MCF 10A (cell line): ENCODE measurements at regions not wholly inside any gene's neighbourhood (a gene's known extent, or its start where the extent isn't known, plus 50 kb on each side); places are given as distances from the start of the nearest gene placed in this dataset.

Experiments
- BruUV-seq: library from RNA; stranded (reverse); fragments of 400-500 nt; replicated peaks from 2 replicates; lab custom pipeline; 2021; lab: Mats Ljungman, UMichigan
- CTCF ChIA-PET: fragments of 300-600 bp; sonication (Branson Sonifier 250); formaldehyde crosslinking; extraction: SDS; loops from one replicate; lab custom pipeline; 2021; ENCODE audit warnings: antibody characterized with exemption, inconsistent platforms; lab: Yijun Ruan, JAX
- POLR2A ChIA-PET: fragments of 300-600, 350-650 bp; sonication (Branson Sonifier 250); formaldehyde crosslinking; extraction: SDS; loops from one replicate; lab custom pipeline; 2020; ENCODE audit warnings: antibody characterized with exemption, inconsistent platforms; lab: Yijun Ruan, JAX
- DNase-seq: peaks from one replicate; pipeline ENCODE4 v3.0.0-alpha.2; 2018; ENCODE audit not compliant: unreplicated experiment
- H3K27ac Mint-ChIP-seq: one replicate; pipeline ENCODE4 v1.8.0; 2022; ENCODE audit warnings: mild to moderate bottlenecking, low read depth, mixed read lengths; ENCODE audit not compliant: unreplicated experiment
- H3K27me3 Mint-ChIP-seq: one replicate; pipeline ENCODE4 v1.8.0; 2022; ENCODE audit warnings: mixed read lengths; ENCODE audit not compliant: insufficient read depth, unreplicated experiment
- H3K36me3 Mint-ChIP-seq: one replicate; pipeline ENCODE4 v1.8.0; 2022; ENCODE audit warnings: mild to moderate bottlenecking, moderate library complexity, mixed read lengths; ENCODE audit not compliant: insufficient read depth, unreplicated experiment
- H3K4me1 Mint-ChIP-seq: one replicate; pipeline ENCODE4 v1.8.0; 2022; ENCODE audit warnings: mixed read lengths; ENCODE audit not compliant: insufficient read depth, unreplicated experiment
- H3K4me3 Mint-ChIP-seq: one replicate; pipeline ENCODE4 v1.8.0; 2022; ENCODE audit warnings: mild to moderate bottlenecking, moderate library complexity, mixed read lengths; ENCODE audit not compliant: unreplicated experiment
- H3K9me3 Mint-ChIP-seq: one replicate; pipeline ENCODE4 v1.8.0; 2022; ENCODE audit warnings: mixed read lengths; ENCODE audit not compliant: unreplicated experiment
- intact Hi-C: fragments of 100-400 bp; cut with micrococcal nuclease; formaldehyde crosslinking; loops from 2 replicates; pipeline ENCODE4 v1.14.1; 2022
- TF ChIP-seq, protein P1 (sequence below): fragments of 200-600 bp; IDR thresholded peaks from one replicate; pipeline ENCODE4 v1.8.0; 2022; ENCODE audit warnings: antibody characterized with exemption, mild to moderate bottlenecking; ENCODE audit not compliant: unreplicated experiment

DNA sequence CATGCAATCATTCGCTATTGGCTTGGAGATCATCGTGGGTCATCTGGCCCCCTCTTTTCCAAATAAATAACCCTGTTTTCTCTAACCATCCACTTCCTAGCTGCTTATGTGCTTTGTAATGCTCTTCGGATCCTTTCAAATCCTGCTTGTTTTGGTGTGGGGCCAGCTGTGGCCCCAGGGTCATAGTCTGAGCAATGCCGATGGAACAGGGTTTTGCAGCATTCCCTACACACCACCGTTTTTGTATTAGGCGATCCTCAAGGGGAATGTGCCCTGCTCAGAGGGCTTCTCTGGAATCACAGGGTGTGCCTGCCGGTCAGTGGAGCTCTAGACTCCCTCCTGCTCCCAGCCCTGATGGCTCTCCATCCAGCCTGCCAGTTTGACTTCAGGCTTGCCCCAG, 78.1 kb upstream of the NRXN3 start:
- no peaks in the 10 kb centered on the region for H3K9me3 Mint-ChIP-seq
- CTCF ChIA-PET: interaction anchor here (0.7 kb wide), 1 partner anchor 48 kb away, joined by 3 read pairs; no protein-coding TSS in a partner anchor
- no peaks in the 10 kb centered on the region for H3K36me3 Mint-ChIP-seq
- no peaks in the 10 kb centered on the region for H3K4me1 Mint-ChIP-seq
- no peak overlapping the region for H3K27ac Mint-ChIP-seq
- no peak for DNase-seq
- no peak overlapping the region for H3K4me3 Mint-ChIP-seq
- TF ChIP-seq, protein P1, sequence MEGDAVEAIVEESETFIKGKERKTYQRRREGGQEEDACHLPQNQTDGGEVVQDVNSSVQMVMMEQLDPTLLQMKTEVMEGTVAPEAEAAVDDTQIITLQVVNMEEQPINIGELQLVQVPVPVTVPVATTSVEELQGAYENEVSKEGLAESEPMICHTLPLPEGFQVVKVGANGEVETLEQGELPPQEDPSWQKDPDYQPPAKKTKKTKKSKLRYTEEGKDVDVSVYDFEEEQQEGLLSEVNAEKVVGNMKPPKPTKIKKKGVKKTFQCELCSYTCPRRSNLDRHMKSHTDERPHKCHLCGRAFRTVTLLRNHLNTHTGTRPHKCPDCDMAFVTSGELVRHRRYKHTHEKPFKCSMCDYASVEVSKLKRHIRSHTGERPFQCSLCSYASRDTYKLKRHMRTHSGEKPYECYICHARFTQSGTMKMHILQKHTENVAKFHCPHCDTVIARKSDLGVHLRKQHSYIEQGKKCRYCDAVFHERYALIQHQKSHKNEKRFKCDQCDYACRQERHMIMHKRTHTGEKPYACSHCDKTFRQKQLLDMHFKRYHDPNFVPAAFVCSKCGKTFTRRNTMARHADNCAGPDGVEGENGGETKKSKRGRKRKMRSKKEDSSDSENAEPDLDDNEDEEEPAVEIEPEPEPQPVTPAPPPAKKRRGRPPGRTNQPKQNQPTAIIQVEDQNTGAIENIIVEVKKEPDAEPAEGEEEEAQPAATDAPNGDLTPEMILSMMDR: no peak
- POLR2A ChIA-PET: no interaction called here
- intact Hi-C loops: no loop called here
- peaks cover 62% of the 10 kb centered on the region for H3K27me3 Mint-ChIP-seq
- no TSS peak for BruUV-seq

DNA sequence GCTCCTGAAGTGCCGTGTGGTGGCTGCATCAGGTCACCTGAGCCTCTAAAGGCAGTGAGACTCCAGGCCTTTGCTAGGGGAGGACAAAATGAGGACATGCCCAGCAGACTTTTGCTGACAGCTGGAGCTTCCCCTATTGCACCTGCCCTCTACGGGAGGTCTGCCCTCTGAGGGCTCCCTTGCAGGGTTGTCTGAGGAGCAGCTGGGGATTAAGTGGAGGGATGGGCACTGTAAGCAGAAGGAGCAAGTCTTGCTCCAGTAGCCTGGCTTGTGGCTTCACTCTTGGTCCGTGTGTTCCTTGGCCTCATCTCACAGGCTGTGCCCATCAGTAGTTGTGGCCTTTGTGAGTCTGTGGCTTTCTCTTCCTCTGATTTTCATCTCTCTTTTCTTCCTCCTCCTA, 66.9 kb upstream of the NRXN3 start:
- Mint-ChIP-seq H3K4me1 (no peaks in the 10 kb centered on the region), H3K27me3 (peaks cover 55% of the 10 kb centered on the region), H3K27ac (no peak overlapping the region), H3K9me3 (peaks cover 6% of the 10 kb centered on the region), H3K4me3 (no peak overlapping the region), H3K36me3 (no peaks in the 10 kb centered on the region)
- DNase-seq: no peak
- intact Hi-C loops: no loop called here
- TF ChIP-seq, protein P1: no peak
- CTCF ChIA-PET: interaction anchor here (1.1 kb wide), 1 partner anchor 463 kb away, joined by 3 read pairs; no protein-coding TSS in a partner anchor
- no TSS peak for BruUV-seq
- POLR2A ChIA-PET: interaction anchor here (0.7 kb wide), 1 partner anchor 595 kb away, joined by 3 read pairs; no protein-coding TSS in a partner anchor

DNA sequence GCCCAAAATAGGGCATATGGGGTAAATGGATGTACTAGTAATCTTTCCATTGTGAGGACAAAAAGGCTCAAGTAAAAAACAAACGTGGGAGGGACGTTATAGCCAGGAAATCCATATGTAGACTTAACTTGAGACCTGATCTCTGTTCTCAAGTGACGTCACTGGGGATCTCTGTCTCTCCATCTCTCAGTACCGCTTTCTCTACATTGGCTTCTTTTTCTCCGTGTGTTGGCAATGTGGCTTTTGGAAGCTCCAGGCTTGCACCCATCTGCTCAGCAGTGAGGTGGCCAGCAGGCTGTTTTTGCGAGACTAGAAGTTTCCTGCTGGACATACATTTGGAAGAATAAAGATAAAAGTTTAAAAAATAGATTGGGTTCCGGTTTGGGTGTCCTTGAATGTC, 66.0 kb upstream of the NRXN3 start:
- Mint-ChIP-seq H3K27me3 (peaks cover 55% of the 10 kb centered on the region), H3K27ac (no peak overlapping the region), H3K4me1 (no peaks in the 10 kb centered on the region), H3K9me3 (peaks cover 6% of the 10 kb centered on the region), H3K4me3 (no peak overlapping the region), H3K36me3 (no peaks in the 10 kb centered on the region)
- TF ChIP-seq, protein P1: no peak
- POLR2A ChIA-PET: no interaction called here
- no TSS peak for BruUV-seq
- CTCF ChIA-PET: no interaction called here
- intact Hi-C loops: no loop called here
- DNase-seq: no peak

DNA sequence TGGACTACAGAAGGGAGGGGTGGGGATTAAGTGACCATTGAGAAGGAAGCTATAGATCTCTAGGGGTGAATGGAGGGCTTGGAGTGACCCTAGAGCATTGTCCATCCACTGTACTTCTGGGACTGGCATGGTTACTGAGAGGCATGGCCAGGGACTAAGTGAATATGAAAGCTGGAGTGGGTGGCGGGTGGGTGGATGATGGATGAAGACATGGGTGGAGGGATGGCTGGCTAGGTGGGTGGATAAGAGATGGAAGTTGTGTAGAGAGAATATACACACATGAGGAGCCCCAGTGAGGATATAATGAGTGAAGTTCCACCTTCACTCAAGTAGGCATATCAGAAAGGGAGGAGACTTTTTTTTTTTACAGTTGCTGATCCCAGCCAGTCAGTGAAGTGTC, 65.5 kb upstream of the NRXN3 start:
- BruUV-seq: no TSS peak
- no peak overlapping the region for H3K4me3 Mint-ChIP-seq
- CTCF ChIA-PET: no interaction called here
- POLR2A ChIA-PET: no interaction called here
- no peak for DNase-seq
- TF ChIP-seq, protein P1: no peak
- no peak overlapping the region for H3K27ac Mint-ChIP-seq
- intact Hi-C loops: no loop called here
- peaks cover 55% of the 10 kb centered on the region for H3K27me3 Mint-ChIP-seq
- no peaks in the 10 kb centered on the region for H3K36me3 Mint-ChIP-seq
- peaks cover 6% of the 10 kb centered on the region for H3K9me3 Mint-ChIP-seq
- no peaks in the 10 kb centered on the region for H3K4me1 Mint-ChIP-seq
